HepG2 (cell line): ENCODE measurements at regions not wholly inside any gene's neighbourhood (a gene's known extent, or its start where the extent isn't known, plus 50 kb on each side); places are given as distances from the start of the nearest gene placed in this dataset.
"Not testable (repeated sequence)": the region's sequence is repeated elsewhere in the genome, so short reads cannot be mapped to it uniquely, and the experiment has no call there.

Source experiments
- ATAC-seq: fragments of 200-7000 bp; cut with Tn5 transposase; 3 replicates; pipeline ENCODE4 v1.9.1; 2020; ENCODE audit warnings: mild to moderate bottlenecking, moderate library complexity
- BruUV-seq: library from RNA; stranded (reverse); fragments of 400-500 nt; replicated peaks from 2 replicates; lab custom pipeline; 2021; lab: Mats Ljungman, UMichigan
- CTCF ChIA-PET: fragments of 300-600 bp; formaldehyde crosslinking; extraction: SDS; loops from one replicate; lab custom pipeline; 2021; ENCODE audit warnings: low total read pairs, inconsistent platforms, low intra/inter-chr PET ratio; lab: Yijun Ruan, JAX
- POLR2A ChIA-PET: fragments of 350-600 bp; sonication (Branson Sonifier 250); formaldehyde crosslinking; loops from one replicate; lab custom pipeline; 2020; ENCODE audit warnings: antibody characterized with exemption, inconsistent platforms; lab: Yijun Ruan, JAX
- DNase-seq: peaks from one replicate; pipeline ENCODE4 v3.0.0-alpha.2; 2015; ENCODE audit warnings: low spot score
- FAIRE-seq: peaks from 3 replicates; lab custom pipeline; 2011; peaks lifted over from hg19 to GRCh38; lab: Jason Lieb, UNC
- H2AFZ ChIP-seq: one replicate; pipeline ENCODE4 v1.6.1; 2011; ENCODE audit warnings: low read length, inconsistent platforms
- H3K27ac ChIP-seq: fragments of 300-600 bp; 3 replicates; pipeline ENCODE4 v1.8.0; 2011; ENCODE audit warnings: mixed run types, mild to moderate bottlenecking, mixed read lengths, low read length, inconsistent platforms; ENCODE audit not compliant: insufficient read depth; ENCODE audit errors: extremely low read length
- H3K27me3 ChIP-seq, 2 experiments: fragments of 200-600 bp in 1 of 2; 2 replicates in 1 of 2; 3 replicates in 1 of 2; pipeline versions ENCODE4 v1.6.0 to v1.8.0; 2011; ENCODE audit warnings: low read length in 2 of 2, mild to moderate bottlenecking in 2 of 2, moderate library complexity in 2 of 2, inconsistent platforms in 1 of 2; ENCODE audit not compliant: insufficient read depth in 2 of 2, control insufficient read depth in 1 of 2
- H3K36me3 ChIP-seq, 2 experiments: fragments of 200-600 bp in 1 of 2; replicated peaks in 1 of 2; 2 replicates in 1 of 2; 3 replicates in 1 of 2; pipeline versions ENCODE4 v1.5.1 to v1.8.0; 2011; ENCODE audit warnings: low read length in 2 of 2, inconsistent platforms in 1 of 2; ENCODE audit not compliant: insufficient read depth in 2 of 2, control insufficient read depth in 1 of 2
- H3K4me1 ChIP-seq: 2 replicates; pipeline ENCODE4 v1.5.1; 2012; ENCODE audit warnings: low read length, inconsistent platforms; ENCODE audit not compliant: insufficient read depth
- H3K4me2 ChIP-seq: 2 replicates; pipeline ENCODE4 v1.6.0; 2011; ENCODE audit warnings: low read depth, low read length, inconsistent platforms
- H3K4me3 ChIP-seq, 3 experiments: fragments of 200-600 bp in 1 of 3; sonication (generic), shearing (Covaris generic) in 1 of 3; replicated peaks in 1 of 3; 2 replicates each; pipeline ENCODE4 v1.5.1; 2011 to 2016; ENCODE audit warnings: low read length in 3 of 3, inconsistent platforms in 2 of 3, low read depth in 2 of 3, mild to moderate bottlenecking in 2 of 3, control low read depth in 1 of 3, mixed read lengths in 1 of 3; ENCODE audit not compliant: insufficient read depth in 1 of 3
- H3K79me2 ChIP-seq: one replicate; pipeline ENCODE4 v1.6.1; 2011; ENCODE audit warnings: low read length, inconsistent platforms; ENCODE audit not compliant: insufficient read depth
- H3K9ac ChIP-seq: 2 replicates; pipeline ENCODE4 v1.6.0; 2011; ENCODE audit warnings: mild to moderate bottlenecking, low read depth, low read length, inconsistent platforms; ENCODE audit not compliant: insufficient read depth
- H3K9me3 ChIP-seq: 2 replicates; pipeline ENCODE4 v1.5.1; 2012; ENCODE audit warnings: mild to moderate bottlenecking, low read length
- H4K20me1 ChIP-seq: 2 replicates; pipeline ENCODE4 v1.6.0; 2011; ENCODE audit warnings: inconsistent platforms, mild to moderate bottlenecking, low read length, moderate library complexity; ENCODE audit not compliant: insufficient read depth
- BHLHE40 ChIP-seq: IDR thresholded peaks from 2 replicates; pipeline ENCODE4 v1.6.1; 2011; ENCODE audit warnings: low read length, improper control_type of control experiment
- CENPX ChIP-seq: sonication (generic); formaldehyde crosslinking; IDR thresholded peaks from 2 replicates; pipeline ENCODE4 v1.9.0; 2021; ENCODE audit warnings: mild to moderate bottlenecking, missing genetic modification reagents, moderate library complexity
- MIXL1 ChIP-seq: IDR thresholded peaks from 2 replicates; pipeline ENCODE4 v1.6.1; 2016
- MTERF4 ChIP-seq: sonication (generic); formaldehyde crosslinking; IDR thresholded peaks from 2 replicates; pipeline ENCODE4 v1.8.0; 2023; ENCODE audit warnings: mild to moderate bottlenecking, missing genetic modification reagents
- REXO4 ChIP-seq: sonication (generic); formaldehyde crosslinking; IDR thresholded peaks from 2 replicates; pipeline ENCODE4 v1.8.0; 2022; ENCODE audit warnings: missing genetic modification reagents, mild to moderate bottlenecking, borderline replicate concordance
- SMAD1 ChIP-seq: sonication (generic); formaldehyde crosslinking; IDR thresholded peaks from 2 replicates; pipeline ENCODE4 v1.4.0; 2020; ENCODE audit warnings: missing genetic modification reagents, low read depth, mild to moderate bottlenecking, borderline replicate concordance
- ZNF225 ChIP-seq: sonication (generic); formaldehyde crosslinking; IDR thresholded peaks from 2 replicates; pipeline ENCODE4 v1.4.0; 2020; ENCODE audit warnings: mild to moderate bottlenecking, missing genetic modification reagents
- ZNF451 ChIP-seq: sonication (generic); formaldehyde crosslinking; IDR thresholded peaks from 2 replicates; pipeline ENCODE4 v1.5.0; 2020; ENCODE audit warnings: mild to moderate bottlenecking, missing genetic modification reagents
- ZNF484 ChIP-seq: sonication (generic); formaldehyde crosslinking; IDR thresholded peaks from 2 replicates; pipeline ENCODE4 v1.5.1; 2020; ENCODE audit warnings: mild to moderate bottlenecking, low read depth, missing genetic modification reagents, borderline replicate concordance
- ZNF577 ChIP-seq: sonication (generic); formaldehyde crosslinking; IDR thresholded peaks from 2 replicates; pipeline ENCODE4 v1.4.0; 2020; ENCODE audit warnings: mild to moderate bottlenecking, low read depth, missing genetic modification reagents, borderline replicate concordance
- WGBS: methylation state at CpG from one replicate; pipeline ENCODE4 v1.1.6; 2017; ENCODE audit warnings: low lambda C conversion rate; 5-methylcytosine and 5-hydroxymethylcytosine counted together
- in situ Hi-C: cut with HindIII; loops from 2 replicates; pipeline ENCODE4 v1.10.0; 2017; ENCODE audit warnings: low pct_unique_long_range_greater_than_20kb; ENCODE audit not compliant: extremely low pct_ligation_motif_present
- intact Hi-C: fragments of 100-400 bp; cut with micrococcal nuclease; formaldehyde crosslinking; loops from one replicate; pipeline ENCODE4 v1.10.0; 2022; ENCODE audit not compliant: unreplicated experiment
- TF ChIP-seq, protein P1 (sequence below): sonication (generic); formaldehyde crosslinking; IDR thresholded peaks from 2 replicates; pipeline ENCODE4 v1.4.0; 2020; ENCODE audit warnings: missing genetic modification reagents

DNA sequence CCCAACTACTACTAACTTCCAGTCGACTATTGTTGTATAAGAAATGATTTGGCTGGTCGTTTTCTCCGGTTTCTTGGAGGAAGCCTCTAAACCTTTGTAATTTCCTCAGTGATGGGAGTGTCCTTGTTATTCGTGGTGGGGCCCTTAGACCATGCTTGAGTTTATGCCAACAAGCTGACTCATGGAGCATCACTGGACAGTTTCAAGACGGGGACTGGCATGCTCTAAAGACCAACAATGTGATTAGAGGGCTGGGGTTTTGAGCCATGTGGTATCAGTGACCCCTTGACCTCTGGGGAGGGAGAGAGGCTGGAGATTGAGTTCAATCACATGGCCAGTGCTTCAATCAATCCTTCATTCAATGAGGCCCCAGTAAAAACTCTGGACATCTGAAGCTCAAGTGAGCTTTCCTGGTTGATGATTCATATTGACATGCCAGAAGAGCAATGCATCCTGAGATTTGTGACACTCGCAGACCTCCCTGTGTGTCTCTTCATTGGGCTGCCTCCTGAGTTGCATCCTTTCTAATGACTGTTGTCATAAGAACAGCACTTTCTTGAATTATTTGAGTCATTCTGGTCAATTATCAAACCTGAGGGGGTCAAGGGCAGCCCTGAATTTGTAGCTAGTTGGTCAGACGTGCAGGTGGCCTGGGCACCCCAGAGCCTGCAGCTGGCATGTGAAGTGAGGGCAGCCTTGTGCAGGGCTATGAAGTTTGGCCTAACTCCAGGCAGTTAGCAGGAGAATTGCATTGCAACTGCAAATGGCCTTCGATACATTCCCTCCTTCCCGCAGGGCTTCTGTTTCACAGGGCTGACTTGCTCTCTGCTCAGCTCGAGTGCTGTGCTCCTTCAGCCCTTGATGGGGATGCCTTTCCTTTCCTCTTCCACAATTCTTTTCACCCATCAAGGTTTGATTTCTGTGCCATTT is 246.5 kb downstream of the FGF9 start:
- ChIA-PET POLR2A (no interaction called here), CTCF (no interaction called here)
- no peak overlapping the region for H3K9ac ChIP-seq
- H2AFZ ChIP-seq, result no peak overlapping the region
- no peaks in the 10 kb centered on the region for H4K20me1 ChIP-seq
- peaks cover 0 to 3% of the 10 kb centered on the region in 2 experiments; a peak in 1 of 5 replicates for H3K27me3 ChIP-seq
- ATAC-seq (no peak), FAIRE-seq (no peak), DNase-seq (no peak)
- H3K4me3 ChIP-seq, result no peak overlapping the region
- TF ChIP-seq CENPX, result no peak
- TF ChIP-seq MIXL1 (CRISPR knock-in tag), result no peak
- TF ChIP-seq MTERF4 (CRISPR knock-in tag), result no peak
- no peak for TF ChIP-seq ZNF577
- no peak for TF ChIP-seq SMAD1
- TF ChIP-seq BHLHE40, result no peak
- no peak for TF ChIP-seq REXO4 (CRISPR knock-in tag)
- no peak for TF ChIP-seq ZNF225
- TF ChIP-seq ZNF484 (CRISPR knock-in tag), result no peak
- TF ChIP-seq, protein P1, sequence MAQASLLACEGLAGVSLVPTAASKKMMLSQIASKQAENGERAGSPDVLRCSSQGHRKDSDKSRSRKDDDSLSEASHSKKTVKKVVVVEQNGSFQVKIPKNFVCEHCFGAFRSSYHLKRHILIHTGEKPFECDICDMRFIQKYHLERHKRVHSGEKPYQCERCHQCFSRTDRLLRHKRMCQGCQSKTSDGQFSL, result no peak
- no peak for TF ChIP-seq ZNF451 (CRISPR knock-in tag)
- H3K4me2 ChIP-seq, result no peak overlapping the region
- no peaks in the 10 kb centered on the region for H3K9me3 ChIP-seq
- H3K36me3 ChIP-seq, result no peaks in the 10 kb centered on the region
- in situ Hi-C loops (no loop called here), intact Hi-C loops (no loop called here)
- no TSS peak for BruUV-seq
- no peaks in the 10 kb centered on the region for H3K79me2 ChIP-seq
- no peaks in the 10 kb centered on the region for H3K4me1 ChIP-seq
- WGBS, result 19% methylated on average over 9 of the region's 10 CpGs
- no peak overlapping the region for H3K27ac ChIP-seq

DNA sequence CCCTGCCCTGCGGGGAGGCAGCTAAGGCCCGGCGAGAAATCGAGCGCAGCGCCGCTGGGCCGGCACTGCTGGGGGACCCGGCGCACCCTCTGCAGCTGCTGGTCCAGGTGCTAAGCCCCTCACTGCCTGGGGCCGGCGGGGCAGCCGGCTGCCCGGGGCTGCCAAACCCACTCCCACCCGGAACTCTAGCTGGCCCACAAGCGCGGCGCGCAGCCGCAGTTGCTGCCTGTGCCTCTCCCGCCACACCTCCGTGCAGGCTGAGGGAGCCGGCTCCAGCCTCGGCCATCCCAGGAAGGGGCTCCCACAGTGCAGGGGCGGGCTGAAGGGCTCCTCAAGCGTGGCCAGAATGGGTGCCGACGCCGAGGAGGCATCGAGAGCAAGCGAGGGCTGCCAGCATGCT is 249.9 kb downstream of the FGF9 start:
- ATAC-seq, CTCF ChIA-PET: not testable (repeated sequence)

More for the DNA sequence above, 249.9 kb downstream of the FGF9 start:
- H3K4me2 ChIP-seq, H3K4me1 ChIP-seq, intact Hi-C loops, H3K27me3 ChIP-seq, H3K27ac ChIP-seq, in situ Hi-C loops, H3K79me2 ChIP-seq, BruUV-seq, H3K36me3 ChIP-seq, FAIRE-seq, DNase-seq, H2AFZ ChIP-seq, H3K9me3 ChIP-seq, H3K9ac ChIP-seq, POLR2A ChIA-PET, H3K4me3 ChIP-seq, H4K20me1 ChIP-seq: not testable (repeated sequence)
- WGBS, result 45% methylated on average over 7 of the region's 31 CpGs
